Epithelial cell of proximal tubule (primary cell): ENCODE measurements at regions not wholly inside any gene's neighbourhood (a gene's known extent, or its start where the extent isn't known, plus 50 kb on each side); places are given as distances from the start of the nearest gene placed in this dataset.

Experiments
- DNase-seq: peaks from one replicate; pipeline ENCODE4 v3.0.0-alpha.2; 2011; ENCODE audit warnings: low read depth
- H3K4me3 ChIP-seq: 2 replicates; pipeline ENCODE4 v1.5.1; 2011; ENCODE audit warnings: low read depth, mild to moderate bottlenecking, low read length
- TF ChIP-seq, protein P1 (sequence below): conservative IDR thresholded peaks from 2 replicates; pipeline ENCODE4 v1.5.1; 2012; ENCODE audit warnings: low read depth, mild to moderate bottlenecking, low read length

DNA sequence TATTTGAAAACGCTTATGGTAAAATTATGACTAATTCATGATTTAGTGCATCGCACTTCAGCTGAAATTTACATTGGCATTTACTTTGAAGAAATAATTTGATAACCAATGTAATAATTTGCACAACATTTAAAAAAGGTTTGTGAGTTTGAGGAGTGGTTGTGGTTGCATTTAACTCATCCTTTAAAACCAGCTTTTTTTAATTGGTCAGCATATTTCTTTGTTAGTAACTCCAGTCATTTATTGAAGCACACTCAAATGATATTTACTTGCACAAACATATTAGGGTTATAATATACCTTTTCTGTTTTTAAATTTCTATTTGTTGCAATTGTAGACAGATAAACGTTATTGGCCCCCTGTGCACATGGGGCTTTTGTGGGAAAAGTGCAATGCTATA, 78.1 kb upstream of the AHI1 start:
- no peak for DNase-seq
- TF ChIP-seq, protein P1, sequence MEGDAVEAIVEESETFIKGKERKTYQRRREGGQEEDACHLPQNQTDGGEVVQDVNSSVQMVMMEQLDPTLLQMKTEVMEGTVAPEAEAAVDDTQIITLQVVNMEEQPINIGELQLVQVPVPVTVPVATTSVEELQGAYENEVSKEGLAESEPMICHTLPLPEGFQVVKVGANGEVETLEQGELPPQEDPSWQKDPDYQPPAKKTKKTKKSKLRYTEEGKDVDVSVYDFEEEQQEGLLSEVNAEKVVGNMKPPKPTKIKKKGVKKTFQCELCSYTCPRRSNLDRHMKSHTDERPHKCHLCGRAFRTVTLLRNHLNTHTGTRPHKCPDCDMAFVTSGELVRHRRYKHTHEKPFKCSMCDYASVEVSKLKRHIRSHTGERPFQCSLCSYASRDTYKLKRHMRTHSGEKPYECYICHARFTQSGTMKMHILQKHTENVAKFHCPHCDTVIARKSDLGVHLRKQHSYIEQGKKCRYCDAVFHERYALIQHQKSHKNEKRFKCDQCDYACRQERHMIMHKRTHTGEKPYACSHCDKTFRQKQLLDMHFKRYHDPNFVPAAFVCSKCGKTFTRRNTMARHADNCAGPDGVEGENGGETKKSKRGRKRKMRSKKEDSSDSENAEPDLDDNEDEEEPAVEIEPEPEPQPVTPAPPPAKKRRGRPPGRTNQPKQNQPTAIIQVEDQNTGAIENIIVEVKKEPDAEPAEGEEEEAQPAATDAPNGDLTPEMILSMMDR: no peak
- H3K4me3 ChIP-seq: no peak overlapping the region

DNA sequence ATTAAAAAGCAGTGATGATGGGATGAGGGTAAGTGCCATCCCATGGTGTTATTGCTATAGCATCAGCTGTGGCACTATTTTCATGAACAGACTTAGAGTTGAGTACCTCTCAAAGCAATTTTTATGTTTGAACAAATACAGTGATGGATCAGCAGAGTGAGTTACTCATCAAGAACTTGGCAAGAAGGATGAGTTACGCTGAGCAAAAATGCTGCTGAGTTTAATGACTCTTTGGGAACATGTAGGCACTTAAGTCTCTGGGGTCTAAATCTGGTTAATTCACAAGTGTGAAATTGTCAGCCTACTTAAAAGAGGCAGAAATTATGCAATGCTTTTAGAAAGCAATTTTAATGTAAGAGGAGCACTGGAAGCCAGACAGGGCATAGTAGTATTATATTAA, 78.5 kb upstream of the AHI1 start:
- no peak for DNase-seq
- TF ChIP-seq, protein P1: no peak

DNA sequence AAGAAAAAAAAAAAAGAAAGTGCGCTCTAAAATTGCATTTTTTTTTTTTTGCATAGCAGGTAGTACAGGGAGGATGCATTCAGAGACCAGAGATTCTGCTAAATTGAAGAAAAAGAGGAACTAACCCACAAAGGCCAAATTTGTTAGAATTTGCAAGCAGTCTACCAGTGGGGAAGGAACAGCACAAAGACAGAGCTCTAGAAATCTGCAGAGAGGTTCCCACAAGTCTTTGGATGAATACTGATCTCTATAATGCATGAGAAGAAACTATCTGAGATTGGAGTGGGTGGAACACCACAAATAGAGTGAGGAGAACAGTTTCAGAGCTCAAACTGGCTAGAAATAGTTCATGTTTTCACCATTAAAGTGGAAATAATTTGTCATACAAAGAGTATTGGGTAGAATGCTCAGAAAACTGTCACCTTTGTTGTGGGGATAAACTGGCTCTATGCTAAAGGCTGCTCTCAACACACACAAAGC, 79.6 kb upstream of the AHI1 start:
- H3K4me3 ChIP-seq: no peak overlapping the region
- TF ChIP-seq, protein P1: no peak
- no peak for DNase-seq

More for the DNA sequence above, 78.5 kb upstream of the AHI1 start:
- no peak overlapping the region for H3K4me3 ChIP-seq

DNA sequence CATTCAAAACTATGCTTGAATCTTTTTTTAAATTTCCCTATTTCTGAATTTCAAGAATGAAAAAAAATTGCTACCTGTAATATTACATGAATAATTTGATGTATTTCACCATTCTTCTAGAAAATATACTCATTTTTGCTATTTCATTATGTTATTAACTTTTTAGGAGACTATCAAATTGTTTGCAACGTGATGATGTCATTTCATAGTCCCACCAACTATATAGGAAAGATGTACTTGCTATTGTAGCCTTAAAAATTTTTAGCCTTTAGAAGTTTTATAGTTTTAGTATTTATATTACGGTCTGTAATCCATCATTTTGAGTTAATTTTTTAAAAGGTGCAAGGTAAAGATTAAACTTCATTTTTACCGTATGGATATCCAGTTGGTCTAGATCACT, 81.4 kb upstream of the AHI1 start:
- TF ChIP-seq, protein P1: no peak
- H3K4me3 ChIP-seq: no peak overlapping the region
- DNase-seq: no peak

DNA sequence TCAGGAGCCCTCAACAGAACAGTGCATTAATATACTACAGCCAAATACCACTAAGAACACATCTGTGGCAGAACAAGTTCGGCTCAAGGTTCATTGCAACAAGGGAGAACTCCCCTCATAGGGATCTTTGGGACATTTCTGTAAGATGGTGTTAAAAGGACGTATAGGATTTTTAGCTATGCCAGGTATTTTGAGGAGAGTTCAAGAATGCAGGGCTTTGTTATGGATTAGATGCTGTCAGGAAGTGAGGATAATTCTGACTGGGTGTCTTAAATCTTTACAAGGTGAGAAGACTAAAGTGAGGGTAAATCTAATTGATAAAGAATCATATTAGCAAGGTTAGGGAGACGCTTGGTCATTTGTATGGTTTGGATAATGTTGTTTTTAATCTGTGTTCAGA, 83.7 kb upstream of the AHI1 start:
- no peak overlapping the region for H3K4me3 ChIP-seq

DNA sequence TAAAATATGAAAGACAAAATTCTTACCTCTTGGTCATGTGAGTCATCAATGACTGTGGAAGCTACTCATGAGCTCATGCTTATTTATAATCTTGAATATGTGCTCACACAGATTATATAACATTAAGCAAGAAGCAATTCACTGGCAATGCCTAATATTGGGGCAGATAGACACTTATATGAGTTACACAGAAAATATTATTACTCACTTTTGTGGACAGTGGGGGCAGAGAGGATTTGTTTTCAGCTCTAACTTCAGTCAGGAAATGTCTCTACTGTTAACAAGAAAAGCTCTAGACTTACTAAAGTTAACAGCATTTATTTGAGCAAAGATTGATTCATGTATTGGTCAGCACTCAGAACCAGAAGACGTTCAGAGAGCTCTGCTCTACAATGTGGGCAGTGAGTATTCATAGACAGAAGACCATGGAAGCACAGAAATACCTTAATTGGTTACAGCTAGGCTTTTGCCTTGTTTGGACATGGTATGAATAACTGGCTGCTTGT, 85.8 kb upstream of the AHI1 start:
- TF ChIP-seq, protein P1: no peak
- no peak overlapping the region for H3K4me3 ChIP-seq
- no peak for DNase-seq

More for the DNA sequence above, 83.7 kb upstream of the AHI1 start:
- TF ChIP-seq, protein P1: no peak
- DNase-seq: no peak

DNA sequence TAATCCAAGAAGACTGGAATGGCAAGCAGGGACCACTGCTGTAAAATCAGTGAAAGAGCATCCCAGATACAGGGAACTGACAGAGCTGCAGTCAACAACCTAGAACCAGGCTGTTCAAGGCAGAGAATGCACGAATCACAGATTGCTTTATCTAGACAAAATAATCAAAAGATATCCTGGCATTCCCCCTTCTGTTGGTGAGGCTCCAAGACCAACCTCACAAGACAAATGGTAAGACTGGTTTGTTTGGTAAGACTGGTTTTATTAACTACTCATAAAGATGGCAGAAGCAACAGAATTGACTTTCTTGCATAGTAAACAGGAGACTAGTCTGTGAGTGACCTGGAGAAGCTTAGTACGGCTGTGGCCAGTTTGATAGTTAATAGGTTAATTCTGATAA, 88.8 kb upstream of the AHI1 start:
- no peak overlapping the region for H3K4me3 ChIP-seq
- TF ChIP-seq, protein P1: no peak
- no peak for DNase-seq
